ENCODE measurements at regions not wholly inside any gene's neighbourhood (a gene's known extent, or its start where the extent isn't known, plus 50 kb on each side); places are given as distances from the start of the nearest gene placed in this dataset.

DNA sequence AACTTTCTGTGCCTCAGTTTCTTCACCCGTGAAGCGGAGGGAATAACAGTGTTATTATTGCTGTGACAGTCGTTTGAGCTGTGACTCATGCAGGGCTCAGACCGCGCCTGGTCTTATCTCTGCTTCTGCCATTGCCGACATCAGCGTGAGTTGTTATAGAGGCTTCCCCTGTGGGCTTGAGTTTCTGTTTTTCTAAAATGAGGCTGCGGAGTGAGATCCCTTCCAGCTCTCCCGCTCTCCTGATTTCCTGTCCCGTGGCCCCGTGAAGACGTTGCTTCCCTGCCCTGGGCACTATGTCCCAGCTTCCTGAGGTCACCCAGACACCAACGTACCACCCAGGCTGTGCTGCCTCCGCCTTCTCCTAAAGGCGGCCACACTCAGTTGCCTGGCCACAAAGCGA, 278.5 kb downstream of the BMP7 start:
- WGBS, 5 donors = 62 to 69% (median 66%) methylated on average over 16 of the region's 16 CpGs
- Histone ChIP-seq H3K27me3 (replicated peaks in 1 of 7) (peaks cover 0 to 28% (median 0%) of the 10 kb centered on the region in 7 donors), H3K27ac (no peak overlapping the region), H3K4me3 (no peak overlapping the region), H3K9me3 (peaks cover 0 to 45% (median 38%) of the 10 kb centered on the region in 8 donors), H3K4me1 (no peaks in the 10 kb centered on the region), H3K36me3 (no peaks in the 10 kb centered on the region)
- TF ChIP-seq POLR2AphosphoS5 (IDR thresholded peaks at IDR 0.05) = no peak
- DNase-seq = no peak
- intact Hi-C loops (cut with DNase I; ENCODE audit: low total_unique reads) = no loop called here

DNA sequence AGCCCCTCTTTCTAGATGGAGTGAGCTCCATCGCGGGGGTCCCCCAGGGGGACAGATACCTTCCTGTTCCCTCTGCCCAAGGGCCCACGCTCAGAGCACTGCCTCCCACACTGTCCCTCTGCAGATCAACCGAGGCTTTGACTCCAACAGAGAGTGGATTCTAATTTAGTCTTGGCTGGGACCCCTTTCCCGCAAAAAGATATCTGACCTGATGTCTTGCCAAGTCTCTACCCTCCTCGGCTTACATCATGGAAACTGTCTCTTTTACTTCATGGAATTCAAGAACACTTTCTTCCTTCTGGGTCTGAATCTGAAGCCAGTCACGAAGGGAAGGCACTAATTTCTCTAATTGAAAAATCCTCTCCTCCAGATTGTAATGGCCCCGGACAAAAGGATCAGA, 278.0 kb downstream of the BMP7 start:
- no peak overlapping the region for H3K4me3 ChIP-seq
- DNase-seq = no peak
- intact Hi-C loops (cut with DNase I; ENCODE audit: low total_unique reads) = no loop called here
- no peaks in the 10 kb centered on the region for H3K36me3 ChIP-seq
- no peak for TF ChIP-seq CTCF (IDR thresholded peaks at IDR 0.05 in 8 of 11, conservative IDR thresholded peaks at IDR 0.05 in 3 of 11)
- TF ChIP-seq POLR2A (IDR thresholded peaks at IDR 0.05) = no peak
- TF ChIP-seq POLR2AphosphoS5 (IDR thresholded peaks at IDR 0.05) = no peak
- peaks cover 0 to 28% (median 0%) of the 10 kb centered on the region in 7 donors for H3K27me3 ChIP-seq (replicated peaks in 1 of 7)
- no peaks in the 10 kb centered on the region for H3K4me1 ChIP-seq
- peaks cover 0 to 44% (median 37%) of the 10 kb centered on the region in 8 donors for H3K9me3 ChIP-seq
- H3K27ac ChIP-seq = no peak overlapping the region
- 76 to 83% (median 78%) methylated on average over 8 of the region's 8 CpGs for whole genome bisulfite sequencing, 5 donors

- Histone ChIP-seq H3K4me1 (no peaks in the 10 kb centered on the region), H3K27me3 (replicated peaks in 1 of 7) (peaks cover 0 to 30% (median 0%) of the 10 kb centered on the region in 7 donors), H3K4me3 (no peak overlapping the region), H3K27ac (no peak overlapping the region), H3K36me3 (no peaks in the 10 kb centered on the region), H3K9me3 (peaks cover 0 to 34% (median 26%) of the 10 kb centered on the region in 8 donors)
- intact Hi-C loops (cut with DNase I; ENCODE audit: low total_unique reads) = no loop called here
- 78 to 88% (median 84%) methylated on average over 3 of the region's 3 CpGs for WGBS, 5 donors
- no peak for TF ChIP-seq POLR2A (IDR thresholded peaks at IDR 0.05)
- no peak for TF ChIP-seq POLR2AphosphoS5 (IDR thresholded peaks at IDR 0.05)
- TF ChIP-seq CTCF (IDR thresholded peaks at IDR 0.05 in 8 of 11, conservative IDR thresholded peaks at IDR 0.05 in 3 of 11) = no peak
- no peak for DNase-seq
Measured at GRCh38 chr20:56989516-56989915, 276.9 kb downstream of the BMP7 start.

GRCh38 chr20:56993020-56993559, 273.4 kb downstream of the BMP7 start:
- 81 to 88% (median 84%) methylated on average over 3 of the region's 3 CpGs for WGBS, 5 donors
- Histone ChIP-seq H3K36me3 (no peaks in the 10 kb centered on the region), H3K27ac (no peak overlapping the region), H3K27me3 (replicated peaks in 1 of 7) (peaks cover 0 to 49% (median 0%) of the 10 kb centered on the region in 7 donors), H3K4me1 (no peaks in the 10 kb centered on the region), H3K9me3 (peaks cover 0 to 5% (median 4%) of the 10 kb centered on the region in 8 donors), H3K4me3 (no peak overlapping the region)
- no peak for DNase-seq
- intact Hi-C loops (cut with DNase I; ENCODE audit: low total_unique reads) = no loop called here
- TF ChIP-seq CTCF (IDR thresholded peaks at IDR 0.05 in 8 of 11, conservative IDR thresholded peaks at IDR 0.05 in 3 of 11) = no peak
- TF ChIP-seq POLR2A (IDR thresholded peaks at IDR 0.05) = no peak
- no peak for TF ChIP-seq POLR2AphosphoS5 (IDR thresholded peaks at IDR 0.05)
